K562 (cell line): ENCODE measurements at regions not wholly inside any gene's neighbourhood (a gene's known extent, or its start where the extent isn't known, plus 50 kb on each side); places are given as distances from the start of the nearest gene placed in this dataset.

Experiments
- ATAC-seq: fragments of 200-7000 bp; cut with Tn5 transposase; 3 replicates; pipeline ENCODE4 v1.9.1; 2020; ENCODE audit warnings: moderate library complexity
- BruUV-seq: library from RNA; stranded (reverse); fragments of 400-500 nt; replicated peaks from 2 replicates; lab custom pipeline; 2021; lab: Mats Ljungman, UMichigan
- CTCF ChIA-PET: fragments of 300-600 bp; formaldehyde crosslinking; extraction: SDS; loops from one replicate; lab custom pipeline; 2021; ENCODE audit warnings: low intra/inter-chr PET ratio; lab: Yijun Ruan, JAX
- POLR2A ChIA-PET: fragments of 300-600, 350-650 bp; sonication (Branson Sonifier 250); formaldehyde crosslinking; extraction: SDS; loops from one replicate; lab custom pipeline; 2021; ENCODE audit warnings: antibody characterized with exemption, inconsistent platforms; lab: Yijun Ruan, JAX
- DNase-seq, 4 experiments: peaks; one replicate each; pipeline versions ENCODE4 v3.0.0 to v3.0.0-alpha.2; 2011 to 2018; ENCODE audit warnings: low spot score in 3 of 4, mixed read lengths in 3 of 4; ENCODE audit errors: extremely low read depth in 1 of 4
- FAIRE-seq: peaks from 2 replicates; lab custom pipeline; 2011; peaks lifted over from hg19 to GRCh38; lab: Jason Lieb, UNC
- H2AFZ ChIP-seq: 2 replicates; pipeline ENCODE4 v1.6.0; 2011; ENCODE audit warnings: low read depth, low read length, control low read depth, inconsistent platforms
- H3K27ac ChIP-seq: fragments of 200-600 bp; 3 replicates; pipeline ENCODE4 v1.8.0; 2011; ENCODE audit warnings: low read depth, mild to moderate bottlenecking, control low read depth, inconsistent platforms, low read length, moderate library complexity, mixed read lengths; ENCODE audit errors: extremely low read depth
- H3K27me3 ChIP-seq, 2 experiments: fragments of 300-600 bp in 1 of 2; 2 replicates in 1 of 2; 3 replicates in 1 of 2; pipeline versions ENCODE4 v1.6.0 to v1.8.0; 2011; ENCODE audit warnings: inconsistent platforms in 2 of 2, low read length in 2 of 2, mild to moderate bottlenecking in 1 of 2, mixed read lengths in 1 of 2, moderate library complexity in 1 of 2; ENCODE audit not compliant: control insufficient read depth in 2 of 2, insufficient read depth in 2 of 2
- H3K36me3 ChIP-seq: fragments of 300-600 bp; 3 replicates; pipeline ENCODE4 v1.8.0; 2011; ENCODE audit warnings: mild to moderate bottlenecking, low read length, inconsistent platforms; ENCODE audit not compliant: control insufficient read depth, insufficient read depth
- H3K4me1 ChIP-seq, 2 experiments: fragments of 200-600 bp in 1 of 2; replicated peaks in 1 of 2; 2 replicates in 1 of 2; 3 replicates in 1 of 2; pipeline versions ENCODE4 v1.5.1 to v1.8.0; 2011; ENCODE audit warnings: inconsistent platforms in 2 of 2, low read length in 2 of 2, mild to moderate bottlenecking in 1 of 2, mixed read lengths in 1 of 2, moderate library complexity in 1 of 2; ENCODE audit not compliant: control insufficient read depth in 2 of 2, insufficient read depth in 2 of 2
- H3K4me2 ChIP-seq: 2 replicates; pipeline ENCODE4 v1.6.1; 2011; ENCODE audit warnings: low read length, control low read depth, inconsistent platforms, mixed read lengths; ENCODE audit not compliant: insufficient read depth
- H3K4me3 ChIP-seq: fragments of 200-600 bp; sonication (generic), shearing (Covaris generic); 2 replicates; pipeline ENCODE4 v1.5.1; 2016; ENCODE audit warnings: control low read depth, inconsistent platforms
- H3K79me2 ChIP-seq: fragments of 200-600 bp; 3 replicates; pipeline ENCODE4 v1.8.0; 2011; ENCODE audit warnings: low read length, inconsistent platforms; ENCODE audit not compliant: control insufficient read depth, insufficient read depth
- H3K9ac ChIP-seq, 2 experiments: 2 replicates each; pipeline versions ENCODE4 v1.6.0 to v1.6.1; 2011; ENCODE audit warnings: low read depth in 2 of 2, low read length in 2 of 2, control low read depth in 1 of 2, inconsistent platforms in 1 of 2, mild to moderate bottlenecking in 1 of 2, mixed read lengths in 1 of 2; ENCODE audit not compliant: insufficient read depth in 1 of 2
- H3K9me1 ChIP-seq: one replicate; pipeline ENCODE4 v1.6.0; 2011; ENCODE audit warnings: inconsistent platforms, mild to moderate bottlenecking, low read length, moderate library complexity; ENCODE audit not compliant: control insufficient read depth, insufficient read depth
- H3K9me3 ChIP-seq: replicated peaks from 2 replicates; pipeline ENCODE4 v1.5.1; 2011; ENCODE audit warnings: low read depth, low read length, inconsistent platforms; ENCODE audit not compliant: control insufficient read depth, insufficient read depth
- H4K20me1 ChIP-seq: replicated peaks from 2 replicates; pipeline ENCODE4 v1.6.1; 2011; ENCODE audit warnings: low read length, inconsistent platforms, mixed read lengths; ENCODE audit not compliant: control insufficient read depth, insufficient read depth
- ATF2 ChIP-seq: sonication (generic); formaldehyde crosslinking; IDR thresholded peaks from 2 replicates; pipeline ENCODE4 v1.8.1; 2022; ENCODE audit warnings: missing genetic modification reagents
- DIDO1 ChIP-seq: fragments of 450-650 bp; IDR thresholded peaks from 2 replicates; pipeline ENCODE4 v1.6.1; 2016; ENCODE audit warnings: low read depth, missing biosample characterization, missing genetic modification characterization
- GTF2E2 ChIP-seq: fragments of 200-800 bp; sonication (Bioruptor generic); IDR thresholded peaks from 2 replicates; pipeline ENCODE4 v1.6.1; 2016; ENCODE audit warnings: missing genetic modification characterization, missing compliant biosample characterization
- HIVEP1 ChIP-seq: fragments of 250-450 bp; sonication (Bioruptor Pico); IDR thresholded peaks from 2 replicates; pipeline ENCODE4 v1.4.0; 2020; ENCODE audit warnings: mild to moderate bottlenecking
- HSF4 ChIP-seq: fragments of 250-450 bp; sonication (Bioruptor Pico); IDR thresholded peaks from 2 replicates; pipeline ENCODE4 v2.1.2; 2022; ENCODE audit warnings: mild to moderate bottlenecking, moderate library complexity, borderline replicate concordance
- ILK ChIP-seq: fragments of 450-650 bp; IDR thresholded peaks from 2 replicates; pipeline ENCODE4 v1.6.1; 2016; ENCODE audit warnings: missing genetic modification characterization, low read depth, mild to moderate bottlenecking, missing compliant biosample characterization, moderate library complexity, borderline replicate concordance
- KDM5B ChIP-seq: fragments of 200-600 bp; sonication (generic); IDR thresholded peaks from 2 replicates; pipeline ENCODE4 v1.6.1; 2012; ENCODE audit warnings: low read depth, mild to moderate bottlenecking, moderate library complexity, low read length, control low read depth, inconsistent platforms; ENCODE audit not compliant: insufficient replicate concordance
- PKNOX1 ChIP-seq: fragments of 450-650 bp; IDR thresholded peaks from 2 replicates; pipeline ENCODE4 v1.6.1; 2016
- POLR2G ChIP-seq: fragments of 200-400 bp; formaldehyde crosslinking; IDR thresholded peaks from 2 replicates; pipeline ENCODE4 v1.6.1; 2017; ENCODE audit warnings: low read depth, mild to moderate bottlenecking, antibody characterized with exemption, low read length, moderate library complexity
- PTRF ChIP-seq: fragments of 450-650 bp; IDR thresholded peaks from 2 replicates; pipeline ENCODE4 v1.6.1; 2016; ENCODE audit warnings: mild to moderate bottlenecking, missing genetic modification characterization, missing compliant biosample characterization
- RNF2 ChIP-seq: sonication (generic); IDR thresholded peaks from 2 replicates; pipeline ENCODE4 v1.6.1; 2016
- RUNX1 ChIP-seq: sonication (generic); IDR thresholded peaks from 2 replicates; pipeline ENCODE4 v1.6.1; 2016; ENCODE audit warnings: antibody characterized with exemption, low read depth
- SMC3 ChIP-seq: conservative IDR thresholded peaks from 2 replicates; pipeline ENCODE4 v1.6.1; 2011; ENCODE audit warnings: low read depth, low read length, improper control_type of control experiment; ENCODE audit not compliant: insufficient read depth
- SPI1 ChIP-seq: IDR thresholded peaks from 2 replicates; pipeline ENCODE4 v1.6.1; 2011; ENCODE audit warnings: low read depth, low read length, control low read depth, borderline replicate concordance
- ZBTB17 ChIP-seq: fragments of 450-650 bp; formaldehyde crosslinking; IDR thresholded peaks from 2 replicates; pipeline ENCODE4 v1.4.0; 2020; ENCODE audit warnings: mild to moderate bottlenecking
- ZC3H4 ChIP-seq: sonication (generic); formaldehyde crosslinking; IDR thresholded peaks from 2 replicates; pipeline ENCODE4 v1.9.0; 2021; ENCODE audit warnings: missing genetic modification reagents, borderline replicate concordance
- ZKSCAN8 ChIP-seq: fragments of 200-800 bp; sonication (Bioruptor generic); IDR thresholded peaks from 2 replicates; pipeline ENCODE4 v1.6.1; 2016; ENCODE audit warnings: missing genetic modification characterization, missing compliant biosample characterization
- ZNF263 ChIP-seq: sonication (generic); formaldehyde crosslinking; IDR thresholded peaks from 2 replicates; pipeline ENCODE4 v1.8.0; 2022; ENCODE audit warnings: mild to moderate bottlenecking, missing genetic modification reagents, borderline replicate concordance
- ZNF76 ChIP-seq: fragments of 250-450 bp; sonication (Bioruptor Pico); IDR thresholded peaks from 2 replicates; pipeline ENCODE4 v1.4.0; 2020; ENCODE audit warnings: mild to moderate bottlenecking, moderate library complexity, borderline replicate concordance
- ZNF778 ChIP-seq: fragments of 450-650 bp; formaldehyde crosslinking; IDR thresholded peaks from 2 replicates; pipeline ENCODE4 v1.4.0; 2020; ENCODE audit warnings: mild to moderate bottlenecking, moderate library complexity
- WGBS: fragments of 100-300 bp; shearing (Covaris generic); methylation state at CpG from one replicate; pipeline ENCODE4 v1.1.6; 2016; ENCODE audit warnings: low coverage, mixed read lengths; ENCODE audit not compliant: insufficient coverage; ENCODE audit errors: missing lambda C conversion rate; 5-methylcytosine and 5-hydroxymethylcytosine counted together
- in situ Hi-C: fragments of 300-500 bp; cut with MboI; formaldehyde crosslinking; loops from 4 replicates; pipeline ENCODE4 v1.15.0; 2018; ENCODE audit warnings: inconsistent platforms, mixed read lengths
- intact Hi-C: fragments of 100-400 bp; cut with micrococcal nuclease; formaldehyde crosslinking; loops from 2 replicates; pipeline ENCODE4 v1.14.2; 2022

- BruUV-seq: no TSS peak
- no peak overlapping the region for H3K27ac ChIP-seq
- no peaks in the 10 kb centered on the region for H3K36me3 ChIP-seq
- no peaks in the 10 kb centered on the region for H3K79me2 ChIP-seq
- H3K9me1 ChIP-seq: no peaks in the 10 kb centered on the region
- peaks cover 0 to 5% of the 10 kb centered on the region in 2 experiments; a peak in 3 of 5 replicates for H3K4me1 ChIP-seq
- intact Hi-C loops: no loop called here
- no peak overlapping the region for H2AFZ ChIP-seq
- ATAC-seq: peak; percentile 49
- no peak for DNase-seq
- H3K27me3 ChIP-seq: peaks cover 16 to 31% of the 10 kb centered on the region in 2 experiments; a peak in 4 of 5 replicates
- no peak overlapping the region for H3K9ac ChIP-seq
- H4K20me1 ChIP-seq: no peaks in the 10 kb centered on the region
- TF ChIP-seq ZKSCAN8 (CRISPR knock-in tag): no peak
- no peak for TF ChIP-seq ZNF778
- TF ChIP-seq GTF2E2 (tag): no peak
- TF ChIP-seq ZNF76: no peak
- TF ChIP-seq RNF2: no peak
- no peak for TF ChIP-seq PKNOX1
- TF ChIP-seq KDM5B: no peak
- TF ChIP-seq HSF4: no peak
- no peak for TF ChIP-seq ATF2
- TF ChIP-seq POLR2G: no peak
- no peak for TF ChIP-seq ZNF263
- no peak for TF ChIP-seq ILK (tag)
- TF ChIP-seq SMC3: no peak
- no peak for TF ChIP-seq ZBTB17
- no peak for TF ChIP-seq PTRF (tag)
- TF ChIP-seq SPI1: no peak
- TF ChIP-seq DIDO1 (tag): no peak
- no peak for TF ChIP-seq HIVEP1 (CRISPR knock-in tag)
- TF ChIP-seq RUNX1: no peak
- TF ChIP-seq ZC3H4 (CRISPR knock-in tag): no peak
- TF ChIP-seq, all 486 proteins: peak for 0
- FAIRE-seq: no peak
- POLR2A ChIA-PET: interaction anchor here (0.6 to 1.0 kb wide), 4 partner anchors 9 to 552 kb away, joined by 3 to 5 read pairs (median 4); no protein-coding TSS in a partner anchor
- no peaks in the 10 kb centered on the region for H3K9me3 ChIP-seq
- no peak overlapping the region for H3K4me3 ChIP-seq
- WGBS: 14% methylated on average over 4 of the region's 4 CpGs
- CTCF ChIA-PET: no interaction called here
- in situ Hi-C loops: no loop called here
- H3K4me2 ChIP-seq: no peak overlapping the region
These were observed 190.2 kb downstream of the REEP3 start for GRCh38 chr10:63711361-63711760.
